SIG-M5 treated with dmso at 0.1 percent for 504 hours (cell line): ENCODE measurements at regions not wholly inside any gene's neighbourhood (a gene's known extent, or its start where the extent isn't known, plus 50 kb on each side); places are given as distances from the start of the nearest gene placed in this dataset.
"Not testable (repeated sequence)": the region's sequence is repeated elsewhere in the genome, so short reads cannot be mapped to it uniquely, and the experiment has no call there.

Experiments
- DNase-seq: peaks from one replicate; lab custom pipeline; 2025; ENCODE audit not compliant: unreplicated experiment; lab: John Stamatoyannopoulos, UW

- no peak for DNase-seq
These were observed 157.1 kb downstream of the PHLDA1 start for GRCh38 chr12:75874441-75874840.

DNA sequence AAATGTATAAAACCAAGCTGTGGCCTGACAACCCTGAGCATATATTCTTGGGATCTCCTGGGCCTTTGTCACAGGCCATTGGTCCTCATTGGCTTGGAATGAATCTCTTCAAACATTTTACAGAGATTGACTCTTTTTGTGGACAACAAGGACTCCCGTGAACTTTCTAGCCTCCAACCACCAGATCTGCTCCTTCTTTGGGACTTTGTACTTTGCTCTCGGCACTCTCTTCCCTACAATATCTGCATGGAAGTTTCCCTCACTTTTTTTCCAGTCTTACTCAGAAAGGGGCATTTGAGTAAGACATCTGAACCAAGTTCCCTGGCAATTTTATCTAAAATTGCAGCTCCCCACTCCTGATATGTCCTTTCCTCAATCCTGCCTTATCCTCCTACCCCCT lies 158.8 kb downstream of the PHLDA1 start:
- DNase-seq = no peak

DNA sequence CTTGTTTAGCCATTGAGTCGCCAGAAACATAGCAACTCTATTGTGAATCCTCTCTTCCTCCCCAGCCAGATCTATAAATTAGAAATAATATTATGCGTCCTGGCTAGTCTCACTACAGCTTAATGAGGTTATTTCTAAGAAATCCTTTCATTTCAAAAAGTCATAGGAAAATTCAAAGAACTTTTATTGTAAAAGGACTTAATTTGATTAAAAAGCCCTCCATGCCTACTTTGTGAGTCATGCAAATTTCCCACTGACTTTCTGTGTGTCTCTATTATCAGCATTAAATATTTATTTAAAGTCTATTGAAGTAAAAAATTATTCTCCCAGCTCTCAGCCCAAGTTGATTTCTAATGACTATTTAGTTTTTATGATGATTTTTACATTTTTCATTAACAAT lies 160.7 kb downstream of the PHLDA1 start:
- DNase-seq = no peak

DNA sequence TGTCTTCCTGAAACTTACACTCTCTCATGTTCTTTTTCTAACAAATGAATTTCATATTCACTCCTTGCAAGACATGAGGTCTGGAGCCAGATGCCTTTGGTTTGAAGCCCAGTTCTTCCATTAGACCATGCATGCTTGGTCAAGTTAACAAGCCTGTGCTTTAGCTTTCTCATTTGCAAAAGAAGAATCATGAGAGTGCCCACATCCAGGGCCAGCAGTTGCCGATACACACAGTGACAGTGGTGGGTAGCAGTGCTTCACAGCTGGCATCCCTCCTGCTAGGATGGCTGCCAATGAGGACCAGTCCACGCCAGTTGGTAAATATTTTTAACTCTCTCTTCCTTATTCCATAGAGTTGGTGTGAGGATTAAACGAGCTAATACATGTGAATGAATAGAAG lies 163.1 kb downstream of the PHLDA1 start:
- no peak for DNase-seq

DNA sequence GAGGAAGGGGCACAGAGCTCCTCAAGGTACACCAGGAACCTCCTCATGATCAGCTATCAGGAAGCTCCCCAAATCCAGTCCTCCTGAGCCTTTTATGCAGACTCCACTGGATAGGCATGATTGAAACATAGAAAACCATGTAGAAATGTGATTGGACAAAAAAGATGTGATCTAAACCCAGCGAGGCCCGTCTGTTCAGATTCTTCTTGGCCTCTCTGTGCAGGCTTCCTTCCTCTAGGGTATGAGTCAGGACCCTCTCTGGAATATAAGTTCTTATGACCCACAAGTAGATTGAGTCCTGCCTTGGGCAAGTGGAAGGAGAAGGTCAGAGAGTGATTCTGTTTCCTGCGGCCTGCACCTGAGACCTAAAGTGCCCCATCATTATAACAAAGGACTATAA lies 166.3 kb downstream of the PHLDA1 start:
- no peak for DNase-seq

DNA sequence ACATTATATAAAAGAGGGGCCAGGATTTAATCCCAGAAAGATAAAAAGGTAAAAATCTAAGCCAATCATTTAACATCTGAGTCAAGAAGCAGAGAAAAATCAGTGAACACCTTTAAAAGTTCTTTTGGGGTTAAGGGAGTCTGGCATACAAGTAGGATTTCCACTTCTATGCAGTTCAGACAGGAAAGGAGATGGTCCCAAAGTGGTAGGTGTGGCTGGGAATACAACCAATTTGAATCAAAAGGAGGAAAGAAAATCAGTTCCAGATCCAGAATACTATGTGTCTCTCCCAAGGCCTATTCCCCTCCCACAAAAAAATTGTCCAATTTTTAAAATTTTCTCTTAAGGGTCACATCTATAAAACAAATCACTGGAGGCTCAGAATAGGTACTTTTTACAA lies 167.4 kb downstream of the PHLDA1 start:
- DNase-seq = no peak

- no peak for DNase-seq
These were observed 168.0 kb downstream of the PHLDA1 start for GRCh38 chr12:75863533-75863932.

GRCh38 chr12:75862692-75863471 lies 168.7 kb downstream of the PHLDA1 start:
- peak; percentile 25 for DNase-seq

DNA sequence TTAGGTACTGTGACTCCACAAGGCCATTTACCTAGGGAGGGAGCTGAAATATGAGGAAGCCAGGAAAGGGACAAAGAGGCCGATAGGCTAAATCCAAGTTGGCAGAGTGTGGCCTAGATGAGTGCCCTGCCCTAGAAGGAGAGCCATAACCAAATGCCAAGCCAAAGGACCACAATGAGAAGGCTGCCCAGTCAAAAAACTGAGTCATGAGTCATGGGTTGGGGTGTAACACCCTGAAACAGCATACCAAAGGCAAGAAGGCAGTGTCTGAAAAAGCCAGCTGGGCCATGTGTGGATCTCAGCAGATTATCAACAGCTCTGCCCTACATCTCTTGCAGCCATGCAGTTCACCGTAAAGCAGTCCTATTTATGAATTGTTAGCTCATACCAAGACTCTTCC lies 171.7 kb downstream of the PHLDA1 start:
- DNase-seq = no peak

DNA sequence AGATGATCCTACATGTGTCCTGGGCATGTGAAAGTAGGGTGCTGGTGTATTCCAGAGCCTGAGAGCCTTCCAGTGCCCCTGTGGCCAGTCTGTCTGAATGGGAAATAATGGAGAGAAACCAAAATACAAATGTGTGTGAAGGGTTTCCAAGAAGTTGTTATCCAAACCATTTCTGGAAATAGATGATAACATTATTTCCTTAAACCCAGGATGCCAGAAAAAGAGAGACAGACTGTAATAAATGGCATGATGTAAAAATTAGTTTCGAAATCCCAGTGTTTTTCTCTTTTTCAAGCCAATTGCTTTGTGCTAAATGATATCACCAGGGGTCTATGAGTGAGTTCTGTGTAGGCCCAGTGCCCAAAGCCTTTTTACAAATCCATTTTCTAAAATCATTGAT lies 175.3 kb downstream of the PHLDA1 start:
- no peak for DNase-seq

DNA sequence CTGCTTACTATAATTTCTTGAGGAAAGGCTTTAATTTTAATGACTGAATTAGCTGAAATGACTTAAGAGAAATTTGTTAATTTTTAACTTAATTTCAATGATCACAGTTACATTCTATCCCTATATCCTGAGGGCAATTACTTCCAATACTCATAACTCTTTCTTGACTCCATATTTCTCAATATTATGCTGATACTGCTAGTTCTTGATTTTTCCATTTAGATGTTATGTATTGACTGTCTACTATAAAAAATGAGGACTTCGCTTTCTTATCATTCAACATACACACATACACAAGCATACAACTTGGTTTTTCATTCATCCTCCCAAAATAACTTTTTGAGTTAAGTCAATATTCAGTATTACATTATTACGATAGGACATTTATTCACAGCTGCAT lies 176.2 kb downstream of the PHLDA1 start:
- DNase-seq = no peak

DNA sequence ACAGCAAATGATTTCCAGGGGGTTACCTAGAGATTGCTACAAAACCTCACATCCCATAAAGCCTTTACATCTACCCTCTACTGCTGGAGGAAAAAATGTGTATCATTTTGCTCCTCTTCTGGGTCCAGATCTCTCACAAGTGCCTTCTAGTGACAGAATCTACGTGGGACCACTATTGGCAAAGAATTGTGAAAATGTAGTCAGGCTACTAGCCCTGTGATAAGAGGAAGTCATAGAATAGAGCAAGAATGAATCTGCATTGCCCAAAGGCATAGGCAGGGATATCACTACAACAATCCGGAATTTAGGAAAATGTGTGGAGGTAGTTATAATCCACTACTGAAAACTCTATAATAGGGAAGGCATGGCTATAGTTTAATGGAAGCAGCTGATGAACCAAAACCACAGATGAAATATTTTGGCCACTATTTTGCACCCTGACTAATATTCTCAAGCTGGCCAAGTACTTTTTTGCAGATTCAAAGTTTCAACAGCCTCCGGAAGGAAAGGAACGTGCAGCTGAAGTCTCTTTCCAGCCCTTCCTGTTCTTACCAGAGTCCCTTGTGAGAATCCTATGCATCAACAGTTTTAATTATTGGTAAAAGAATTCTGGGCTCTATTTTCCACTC lies 176.8 kb downstream of the PHLDA1 start:
- DNase-seq = peak; percentile 1

- DNase-seq = not testable (repeated sequence)
These were observed 177.4 kb downstream of the PHLDA1 start for GRCh38 chr12:75854137-75854536.

GRCh38 chr12:75853626-75854025 lies 177.9 kb downstream of the PHLDA1 start:
- DNase-seq = peak; percentile 50

DNA sequence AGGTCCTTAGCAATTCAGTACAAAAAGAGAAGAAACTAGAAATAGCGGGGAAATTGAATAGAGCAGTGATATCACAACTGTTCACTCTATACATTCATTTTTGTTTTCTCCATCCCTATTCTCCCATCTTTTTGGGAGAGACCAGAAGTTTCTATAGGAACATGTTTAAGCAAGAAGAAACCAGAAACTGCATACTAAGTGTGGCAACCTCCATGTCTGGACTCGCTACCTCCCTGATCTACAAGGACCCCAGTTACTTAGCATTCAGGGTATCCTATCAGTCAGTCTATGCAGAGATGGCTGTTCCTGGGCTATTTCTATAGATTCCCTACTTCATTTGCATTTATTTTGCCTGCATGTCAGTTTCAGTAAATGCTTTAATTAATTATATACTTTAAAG lies 178.6 kb downstream of the PHLDA1 start:
- no peak for DNase-seq

DNA sequence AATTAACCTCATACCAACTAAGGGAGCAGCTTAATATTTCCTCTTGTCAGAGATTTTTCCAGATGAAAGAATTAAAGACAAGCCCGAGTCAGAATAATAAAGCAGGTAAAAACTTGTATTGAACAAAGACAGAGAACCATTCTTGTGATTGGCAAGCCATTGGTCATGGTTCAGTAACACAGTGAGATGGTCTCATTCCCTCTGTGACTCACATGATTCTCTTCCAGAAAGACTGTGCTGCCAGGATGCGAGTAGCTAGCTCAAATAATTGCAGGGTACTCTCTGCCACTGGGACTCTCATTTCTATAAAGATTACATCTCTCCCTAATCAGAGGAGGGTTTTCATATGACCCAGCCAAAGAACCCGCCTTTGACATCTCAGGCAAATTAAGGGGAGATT lies 179.4 kb downstream of the PHLDA1 start:
- DNase-seq = no peak

- DNase-seq = no peak
These were observed 180.7 kb downstream of the PHLDA1 start for GRCh38 chr12:75850721-75851462.

DNA sequence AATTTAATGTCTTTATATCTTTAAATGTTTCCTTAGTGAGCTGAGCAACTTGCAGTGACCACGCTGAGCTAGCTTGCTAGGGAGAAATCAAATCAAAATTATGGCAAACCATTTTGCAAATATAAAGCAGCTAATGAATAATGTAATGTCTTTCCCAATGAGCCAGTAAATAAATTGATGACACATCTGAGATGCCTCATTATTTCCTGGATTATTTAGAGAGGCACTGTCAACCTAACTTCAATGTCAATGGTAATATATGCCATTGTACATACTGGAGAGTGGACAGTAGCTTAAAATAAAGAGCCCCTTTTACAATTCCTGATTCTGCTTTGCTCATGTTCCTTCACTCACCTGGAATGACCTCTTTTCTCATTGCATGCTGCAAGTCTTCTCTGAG lies 182.6 kb downstream of the PHLDA1 start:
- DNase-seq = no peak

DNA sequence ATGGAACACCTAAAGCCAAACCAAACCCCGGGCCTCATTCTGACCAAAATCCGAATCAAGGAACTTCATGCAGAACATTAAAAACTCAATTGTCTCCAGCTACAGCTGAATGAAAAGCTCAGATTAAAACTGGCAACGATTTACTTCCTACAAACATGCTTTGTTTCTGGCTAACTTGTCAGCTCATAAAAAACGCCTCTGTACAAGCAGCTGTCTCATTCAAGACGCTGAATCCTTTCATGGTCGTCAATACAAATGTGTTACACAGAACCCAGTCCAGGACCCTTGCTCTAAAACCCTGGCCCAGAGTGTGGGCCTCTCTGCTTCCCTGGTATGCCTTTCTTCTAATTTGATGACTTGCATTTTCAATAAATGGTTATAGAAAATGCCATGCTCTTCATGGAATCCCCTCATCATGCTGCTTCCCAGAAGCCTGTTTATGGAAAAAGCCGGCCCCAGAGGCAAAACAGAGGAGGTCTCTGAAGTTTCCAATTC lies 183.1 kb downstream of the PHLDA1 start:
- DNase-seq = no peak

DNA sequence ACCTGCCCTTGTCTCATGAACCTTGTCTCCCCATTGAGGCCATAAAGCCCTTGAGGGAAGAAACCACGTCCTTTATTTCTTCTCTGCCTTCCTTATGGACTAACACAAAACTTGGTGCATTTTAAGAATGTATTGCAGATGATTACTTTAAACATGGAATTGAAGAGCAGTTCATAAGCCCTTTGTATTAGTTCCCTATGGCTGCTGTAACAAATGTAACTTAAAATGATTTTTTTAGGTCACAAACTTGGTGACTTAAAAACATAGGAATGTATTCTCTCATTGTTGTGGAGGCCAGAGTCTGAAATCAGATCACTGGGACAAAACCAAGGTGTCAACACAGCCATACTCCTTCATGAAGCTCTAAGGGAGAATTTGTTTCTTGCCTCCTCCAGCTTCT lies 185.5 kb downstream of the PHLDA1 start:
- DNase-seq = no peak

- DNase-seq = no peak
These were observed 186.6 kb downstream of the PHLDA1 start for GRCh38 chr12:75844985-75845384.
